HepG2 (cell line): ENCODE measurements at regions not wholly inside any gene's neighbourhood (a gene's known extent, or its start where the extent isn't known, plus 50 kb on each side); places are given as distances from the start of the nearest gene placed in this dataset.

Experiments
- ATAC-seq: fragments of 200-7000 bp; cut with Tn5 transposase; 3 replicates; pipeline ENCODE4 v1.9.1; 2020; ENCODE audit warnings: mild to moderate bottlenecking, moderate library complexity
- BruUV-seq: library from RNA; stranded (reverse); fragments of 400-500 nt; replicated peaks from 2 replicates; lab custom pipeline; 2021; lab: Mats Ljungman, UMichigan
- CTCF ChIA-PET: fragments of 300-600 bp; formaldehyde crosslinking; extraction: SDS; loops from one replicate; lab custom pipeline; 2021; ENCODE audit warnings: low total read pairs, inconsistent platforms, low intra/inter-chr PET ratio; lab: Yijun Ruan, JAX
- POLR2A ChIA-PET: fragments of 350-600 bp; sonication (Branson Sonifier 250); formaldehyde crosslinking; loops from one replicate; lab custom pipeline; 2020; ENCODE audit warnings: antibody characterized with exemption, inconsistent platforms; lab: Yijun Ruan, JAX
- DNase-seq: peaks from one replicate; pipeline ENCODE4 v3.0.0-alpha.2; 2015; ENCODE audit warnings: low spot score
- FAIRE-seq: peaks from 3 replicates; lab custom pipeline; 2011; peaks lifted over from hg19 to GRCh38; lab: Jason Lieb, UNC
- H2AFZ ChIP-seq: one replicate; pipeline ENCODE4 v1.6.1; 2011; ENCODE audit warnings: low read length, inconsistent platforms
- H3K27ac ChIP-seq: fragments of 300-600 bp; 3 replicates; pipeline ENCODE4 v1.8.0; 2011; ENCODE audit warnings: mixed run types, mild to moderate bottlenecking, mixed read lengths, low read length, inconsistent platforms; ENCODE audit not compliant: insufficient read depth; ENCODE audit errors: extremely low read length
- H3K27me3 ChIP-seq, 2 experiments: fragments of 200-600 bp in 1 of 2; 2 replicates in 1 of 2; 3 replicates in 1 of 2; pipeline versions ENCODE4 v1.6.0 to v1.8.0; 2011; ENCODE audit warnings: low read length in 2 of 2, mild to moderate bottlenecking in 2 of 2, moderate library complexity in 2 of 2, inconsistent platforms in 1 of 2; ENCODE audit not compliant: insufficient read depth in 2 of 2, control insufficient read depth in 1 of 2
- H3K36me3 ChIP-seq, 2 experiments: fragments of 200-600 bp in 1 of 2; replicated peaks in 1 of 2; 2 replicates in 1 of 2; 3 replicates in 1 of 2; pipeline versions ENCODE4 v1.5.1 to v1.8.0; 2011; ENCODE audit warnings: low read length in 2 of 2, inconsistent platforms in 1 of 2; ENCODE audit not compliant: insufficient read depth in 2 of 2, control insufficient read depth in 1 of 2
- H3K4me1 ChIP-seq: 2 replicates; pipeline ENCODE4 v1.5.1; 2012; ENCODE audit warnings: low read length, inconsistent platforms; ENCODE audit not compliant: insufficient read depth
- H3K4me2 ChIP-seq: 2 replicates; pipeline ENCODE4 v1.6.0; 2011; ENCODE audit warnings: low read depth, low read length, inconsistent platforms
- H3K4me3 ChIP-seq, 3 experiments: fragments of 200-600 bp in 1 of 3; sonication (generic), shearing (Covaris generic) in 1 of 3; replicated peaks in 1 of 3; 2 replicates each; pipeline ENCODE4 v1.5.1; 2011 to 2016; ENCODE audit warnings: low read length in 3 of 3, inconsistent platforms in 2 of 3, low read depth in 2 of 3, mild to moderate bottlenecking in 2 of 3, control low read depth in 1 of 3, mixed read lengths in 1 of 3; ENCODE audit not compliant: insufficient read depth in 1 of 3
- H3K79me2 ChIP-seq: one replicate; pipeline ENCODE4 v1.6.1; 2011; ENCODE audit warnings: low read length, inconsistent platforms; ENCODE audit not compliant: insufficient read depth
- H3K9ac ChIP-seq: 2 replicates; pipeline ENCODE4 v1.6.0; 2011; ENCODE audit warnings: mild to moderate bottlenecking, low read depth, low read length, inconsistent platforms; ENCODE audit not compliant: insufficient read depth
- H3K9me3 ChIP-seq: 2 replicates; pipeline ENCODE4 v1.5.1; 2012; ENCODE audit warnings: mild to moderate bottlenecking, low read length
- H4K20me1 ChIP-seq: 2 replicates; pipeline ENCODE4 v1.6.0; 2011; ENCODE audit warnings: inconsistent platforms, mild to moderate bottlenecking, low read length, moderate library complexity; ENCODE audit not compliant: insufficient read depth
- CREM ChIP-seq, 2 experiments: sonication (generic) in 1 of 2; formaldehyde crosslinking in 1 of 2; IDR thresholded peaks; 2 replicates each; pipeline versions ENCODE4 v1.4.0 to v1.6.1; 2016 to 2020; ENCODE audit warnings: antibody characterized with exemption in 1 of 2, mild to moderate bottlenecking in 1 of 2, missing genetic modification reagents in 1 of 2
- FOXP1 ChIP-seq, 2 experiments: fragments of 450-650 bp in 1 of 2; IDR thresholded peaks; 2 replicates each; pipeline ENCODE4 v1.6.1; 2017 to 2018; ENCODE audit warnings: antibody characterized with exemption in 1 of 2
- HOXD1 ChIP-seq: sonication (generic); formaldehyde crosslinking; IDR thresholded peaks from 2 replicates; pipeline ENCODE4 v1.5.0; 2020; ENCODE audit warnings: missing genetic modification reagents
- MTA3 ChIP-seq: sonication (generic); formaldehyde crosslinking; IDR thresholded peaks from 2 replicates; pipeline ENCODE4 v1.4.0; 2020; ENCODE audit warnings: missing genetic modification reagents
- PCBP1 ChIP-seq: fragments of 200-400 bp; formaldehyde crosslinking; IDR thresholded peaks from 2 replicates; pipeline ENCODE4 v1.6.1; 2017; ENCODE audit warnings: mild to moderate bottlenecking, low read depth, low read length, borderline replicate concordance
- RFXAP ChIP-seq: sonication (generic); formaldehyde crosslinking; IDR thresholded peaks from 2 replicates; pipeline ENCODE4 v1.4.0; 2020; ENCODE audit warnings: missing genetic modification reagents, borderline replicate concordance
- SYNCRIP ChIP-seq: fragments of 200-400 bp; formaldehyde crosslinking; IDR thresholded peaks from 2 replicates; pipeline ENCODE4 v1.6.1; 2018; ENCODE audit warnings: mild to moderate bottlenecking, low read depth, low read length; ENCODE audit not compliant: insufficient read depth
- TAF15 ChIP-seq: fragments of 200-400 bp; formaldehyde crosslinking; IDR thresholded peaks from one replicate; pipeline ENCODE4 v1.6.1; 2018; ENCODE audit warnings: mild to moderate bottlenecking, low read depth, low read length; ENCODE audit not compliant: poor library complexity, severe bottlenecking
- THAP11 ChIP-seq: IDR thresholded peaks from 2 replicates; pipeline ENCODE4 v1.6.1; 2016; ENCODE audit warnings: missing biosample characterization, missing genetic modification reagents
- YEATS4 ChIP-seq: sonication (generic); formaldehyde crosslinking; IDR thresholded peaks from 2 replicates; pipeline ENCODE4 v1.4.0; 2020; ENCODE audit warnings: missing genetic modification reagents, borderline replicate concordance
- ZBTB1 ChIP-seq: sonication (generic); formaldehyde crosslinking; IDR thresholded peaks from 2 replicates; pipeline ENCODE4 v1.4.0; 2020; ENCODE audit warnings: missing genetic modification reagents, borderline replicate concordance
- ZBTB3 ChIP-seq: sonication (generic); formaldehyde crosslinking; IDR thresholded peaks from 2 replicates; pipeline ENCODE4 v1.4.0; 2020; ENCODE audit warnings: low read depth, mild to moderate bottlenecking, moderate library complexity, missing genetic modification reagents, borderline replicate concordance
- ZBTB7B ChIP-seq: sonication (generic); formaldehyde crosslinking; IDR thresholded peaks from 2 replicates; pipeline ENCODE4 v1.4.0; 2020; ENCODE audit warnings: missing genetic modification reagents
- ZNF180 ChIP-seq: sonication (generic); formaldehyde crosslinking; IDR thresholded peaks from 2 replicates; pipeline ENCODE4 v1.4.0; 2020; ENCODE audit warnings: low read depth, missing genetic modification reagents, borderline replicate concordance
- ZNF549 ChIP-seq: sonication (generic); formaldehyde crosslinking; IDR thresholded peaks from 2 replicates; pipeline ENCODE4 v1.5.0; 2020; ENCODE audit warnings: missing genetic modification reagents
- ZNF567 ChIP-seq: sonication (generic); formaldehyde crosslinking; IDR thresholded peaks from 2 replicates; pipeline ENCODE4 v1.8.1; 2023; ENCODE audit warnings: mild to moderate bottlenecking, missing genetic modification reagents, borderline replicate concordance
- ZNF724P ChIP-seq: sonication (generic); formaldehyde crosslinking; IDR thresholded peaks from 2 replicates; pipeline ENCODE4 v1.8.0; 2022; ENCODE audit warnings: missing genetic modification reagents, borderline replicate concordance
- WGBS: methylation state at CpG from one replicate; pipeline ENCODE4 v1.1.6; 2017; ENCODE audit warnings: low lambda C conversion rate; 5-methylcytosine and 5-hydroxymethylcytosine counted together
- in situ Hi-C: cut with HindIII; loops from 2 replicates; pipeline ENCODE4 v1.10.0; 2017; ENCODE audit warnings: low pct_unique_long_range_greater_than_20kb; ENCODE audit not compliant: extremely low pct_ligation_motif_present
- intact Hi-C: fragments of 100-400 bp; cut with micrococcal nuclease; formaldehyde crosslinking; loops from one replicate; pipeline ENCODE4 v1.10.0; 2022; ENCODE audit not compliant: unreplicated experiment
- TF ChIP-seq, protein P1 (sequence below): sonication (generic); formaldehyde crosslinking; IDR thresholded peaks from 2 replicates; pipeline ENCODE4 v1.5.0; 2020; ENCODE audit warnings: mild to moderate bottlenecking, low read depth, missing genetic modification reagents, borderline replicate concordance
- TF ChIP-seq, protein P2 (sequence below): sonication (generic); formaldehyde crosslinking; IDR thresholded peaks from 2 replicates; pipeline ENCODE4 v1.4.0; 2020; ENCODE audit warnings: mild to moderate bottlenecking, missing genetic modification reagents, borderline replicate concordance
- TF ChIP-seq, protein P3 (sequence below): sonication (generic); formaldehyde crosslinking; conservative IDR thresholded peaks from 2 replicates; pipeline ENCODE4 v1.8.0; 2022; ENCODE audit warnings: low read depth, missing genetic modification reagents

DNA sequence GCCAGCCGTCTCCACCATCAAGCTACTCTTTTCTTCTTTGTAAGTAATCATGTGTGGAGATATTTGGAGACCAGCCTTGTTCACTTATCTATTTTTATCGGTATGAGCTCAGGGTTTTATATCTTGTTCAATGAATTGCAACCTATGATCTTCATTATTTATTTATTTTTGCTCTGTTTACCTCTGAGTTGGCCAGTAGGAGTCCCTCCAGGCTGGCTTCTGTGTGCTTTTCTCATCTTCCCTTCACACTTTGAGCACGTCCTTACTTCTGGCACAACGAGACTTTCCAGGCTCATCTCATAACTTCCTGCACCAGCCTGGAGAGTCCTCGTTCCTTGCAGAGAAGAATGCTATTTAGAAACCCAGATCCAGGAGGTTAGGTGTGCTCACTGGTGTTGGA lies 375.8 kb upstream of the PODXL start:
- TF ChIP-seq ZNF180 (CRISPR knock-in tag), result no peak
- TF ChIP-seq PCBP1, result no peak
- no peak for TF ChIP-seq FOXP1 (IDR thresholded peaks at IDR 0.05)
- TF ChIP-seq FOXP1 (CRISPR knock-in tag; IDR thresholded peaks at IDR 0.05), result no peak
- TF ChIP-seq ZNF549 (CRISPR knock-in tag), result no peak
- TF ChIP-seq, protein P1, sequence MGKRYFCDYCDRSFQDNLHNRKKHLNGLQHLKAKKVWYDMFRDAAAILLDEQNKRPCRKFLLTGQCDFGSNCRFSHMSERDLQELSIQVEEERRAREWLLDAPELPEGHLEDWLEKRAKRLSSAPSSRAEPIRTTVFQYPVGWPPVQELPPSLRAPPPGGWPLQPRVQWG (CRISPR knock-in tag), result no peak
- TF ChIP-seq HOXD1, result no peak
- no peak for TF ChIP-seq ZNF724P (CRISPR knock-in tag)
- no peak for TF ChIP-seq ZBTB3 (CRISPR knock-in tag)
- no peak for TF ChIP-seq THAP11
- no peak for TF ChIP-seq TAF15
- TF ChIP-seq, protein P2, sequence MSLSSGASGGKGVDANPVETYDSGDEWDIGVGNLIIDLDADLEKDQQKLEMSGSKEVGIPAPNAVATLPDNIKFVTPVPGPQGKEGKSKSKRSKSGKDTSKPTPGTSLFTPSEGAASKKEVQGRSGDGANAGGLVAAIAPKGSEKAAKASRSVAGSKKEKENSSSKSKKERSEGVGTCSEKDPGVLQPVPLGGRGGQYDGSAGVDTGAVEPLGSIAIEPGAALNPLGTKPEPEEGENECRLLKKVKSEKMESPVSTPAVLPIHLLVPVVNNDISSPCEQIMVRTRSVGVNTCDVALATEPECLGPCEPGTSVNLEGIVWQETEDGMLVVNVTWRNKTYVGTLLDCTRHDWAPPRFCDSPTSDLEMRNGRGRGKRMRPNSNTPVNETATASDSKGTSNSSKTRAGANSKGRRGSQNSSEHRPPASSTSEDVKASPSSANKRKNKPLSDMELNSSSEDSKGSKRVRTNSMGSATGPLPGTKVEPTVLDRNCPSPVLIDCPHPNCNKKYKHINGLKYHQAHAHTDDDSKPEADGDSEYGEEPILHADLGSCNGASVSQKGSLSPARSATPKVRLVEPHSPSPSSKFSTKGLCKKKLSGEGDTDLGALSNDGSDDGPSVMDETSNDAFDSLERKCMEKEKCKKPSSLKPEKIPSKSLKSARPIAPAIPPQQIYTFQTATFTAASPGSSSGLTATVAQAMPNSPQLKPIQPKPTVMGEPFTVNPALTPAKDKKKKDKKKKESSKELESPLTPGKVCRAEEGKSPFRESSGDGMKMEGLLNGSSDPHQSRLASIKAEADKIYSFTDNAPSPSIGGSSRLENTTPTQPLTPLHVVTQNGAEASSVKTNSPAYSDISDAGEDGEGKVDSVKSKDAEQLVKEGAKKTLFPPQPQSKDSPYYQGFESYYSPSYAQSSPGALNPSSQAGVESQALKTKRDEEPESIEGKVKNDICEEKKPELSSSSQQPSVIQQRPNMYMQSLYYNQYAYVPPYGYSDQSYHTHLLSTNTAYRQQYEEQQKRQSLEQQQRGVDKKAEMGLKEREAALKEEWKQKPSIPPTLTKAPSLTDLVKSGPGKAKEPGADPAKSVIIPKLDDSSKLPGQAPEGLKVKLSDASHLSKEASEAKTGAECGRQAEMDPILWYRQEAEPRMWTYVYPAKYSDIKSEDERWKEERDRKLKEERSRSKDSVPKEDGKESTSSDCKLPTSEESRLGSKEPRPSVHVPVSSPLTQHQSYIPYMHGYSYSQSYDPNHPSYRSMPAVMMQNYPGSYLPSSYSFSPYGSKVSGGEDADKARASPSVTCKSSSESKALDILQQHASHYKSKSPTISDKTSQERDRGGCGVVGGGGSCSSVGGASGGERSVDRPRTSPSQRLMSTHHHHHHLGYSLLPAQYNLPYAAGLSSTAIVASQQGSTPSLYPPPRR (CRISPR knock-in tag), result no peak
- TF ChIP-seq, protein P3, sequence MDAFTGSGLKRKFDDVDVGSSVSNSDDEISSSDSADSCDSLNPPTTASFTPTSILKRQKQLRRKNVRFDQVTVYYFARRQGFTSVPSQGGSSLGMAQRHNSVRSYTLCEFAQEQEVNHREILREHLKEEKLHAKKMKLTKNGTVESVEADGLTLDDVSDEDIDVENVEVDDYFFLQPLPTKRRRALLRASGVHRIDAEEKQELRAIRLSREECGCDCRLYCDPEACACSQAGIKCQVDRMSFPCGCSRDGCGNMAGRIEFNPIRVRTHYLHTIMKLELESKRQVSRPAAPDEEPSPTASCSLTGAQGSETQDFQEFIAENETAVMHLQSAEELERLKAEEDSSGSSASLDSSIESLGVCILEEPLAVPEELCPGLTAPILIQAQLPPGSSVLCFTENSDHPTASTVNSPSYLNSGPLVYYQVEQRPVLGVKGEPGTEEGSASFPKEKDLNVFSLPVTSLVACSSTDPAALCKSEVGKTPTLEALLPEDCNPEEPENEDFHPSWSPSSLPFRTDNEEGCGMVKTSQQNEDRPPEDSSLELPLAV (CRISPR knock-in tag), result no peak
- TF ChIP-seq YEATS4 (CRISPR knock-in tag), result no peak
- no peak for TF ChIP-seq ZBTB7B
- TF ChIP-seq RFXAP (CRISPR knock-in tag), result no peak
- TF ChIP-seq MTA3, result no peak
- no peak for TF ChIP-seq ZNF567 (CRISPR knock-in tag)
- TF ChIP-seq ZBTB1 (CRISPR knock-in tag), result no peak
- TF ChIP-seq SYNCRIP, result no peak
- TF ChIP-seq CREM (IDR thresholded peaks at IDR 0.05), result no peak
- no peak for TF ChIP-seq CREM (CRISPR knock-in tag; IDR thresholded peaks at IDR 0.05)
- H3K27me3 ChIP-seq, result no peaks in the 10 kb centered on the region
- peaks cover 10% of the 10 kb centered on the region; the same call in 1 of the 2 replicates for H3K4me1 ChIP-seq
- H3K9ac ChIP-seq, result no peak overlapping the region
- no peaks in the 10 kb centered on the region for H3K9me3 ChIP-seq
- H3K36me3 ChIP-seq, result no peaks in the 10 kb centered on the region
- CTCF ChIA-PET, result no interaction called here
- H3K4me2 ChIP-seq, result no peak overlapping the region
- H3K27ac ChIP-seq, result no peak overlapping the region
- no peaks in the 10 kb centered on the region for H3K79me2 ChIP-seq
- POLR2A ChIA-PET, result no interaction called here
- H2AFZ ChIP-seq, result no peak overlapping the region
- BruUV-seq, result no TSS peak
- no peaks in the 10 kb centered on the region for H4K20me1 ChIP-seq
- intact Hi-C loops (no loop called here), in situ Hi-C loops (no loop called here)
- FAIRE-seq, result no peak
- DNase-seq, result no peak
- no peak overlapping the region for H3K4me3 ChIP-seq
- ATAC-seq, result no peak
- WGBS, result under 1% methylated on average over 5 of the region's 5 CpGs
